Left ventricle myocardium inferior (tissue), 1 donor: ENCODE measurements at regions not wholly inside any gene's neighbourhood (a gene's known extent, or its start where the extent isn't known, plus 50 kb on each side); places are given as distances from the start of the nearest gene placed in this dataset.

Experiments used
- DNase-seq: peaks from one replicate; pipeline ENCODE4 v3.0.0-alpha.2; 2020
- H3K27ac ChIP-seq: fragments of 200-600 bp; replicated peaks from 2 replicates; pipeline ENCODE4 v1.8.0; 2021
- H3K27me3 ChIP-seq: fragments of 200-600 bp; 2 replicates; pipeline ENCODE4 v1.8.0; 2021; ENCODE audit warnings: low read depth
- H3K36me3 ChIP-seq: fragments of 200-600 bp; 2 replicates; pipeline ENCODE4 v1.8.0; 2021
- H3K4me1 ChIP-seq: fragments of 200-600 bp; 2 replicates; pipeline ENCODE4 v1.8.0; 2021
- H3K4me3 ChIP-seq: fragments of 200-600 bp; 2 replicates; pipeline ENCODE4 v1.8.0; 2021; ENCODE audit warnings: mild to moderate bottlenecking, moderate library complexity
- H3K9me3 ChIP-seq: fragments of 200-600 bp; replicated peaks from 2 replicates; pipeline ENCODE4 v1.8.0; 2021
- CTCF ChIP-seq: fragments of 200-600 bp; IDR thresholded peaks from 2 replicates; pipeline ENCODE4 v1.8.0; 2021; ENCODE audit warnings: antibody characterized with exemption, mild to moderate bottlenecking, borderline replicate concordance
- intact Hi-C: fragments of 100-400 bp; cut with micrococcal nuclease; formaldehyde crosslinking; loops from one replicate; pipeline ENCODE4 v1.11.0; 2022
- donor health status: DM: no; HTN: yes; CAD: no; lungs with severe emphysema.

GRCh38 chr10:28403090-28403489 lies 100.2 kb upstream of the MPP7 start:
- no peak for TF ChIP-seq CTCF
- H3K27ac ChIP-seq: no peak overlapping the region

GRCh38 chr10:28408237-28408777 lies 105.4 kb upstream of the MPP7 start:
- Histone ChIP-seq H3K4me1 (no peaks in the 10 kb centered on the region), H3K27ac (no peak overlapping the region), H3K4me3 (no peak overlapping the region), H3K27me3 (peaks cover 25% of the 10 kb centered on the region), H3K9me3 (peaks cover 7% of the 10 kb centered on the region), H3K36me3 (no peaks in the 10 kb centered on the region)
- no peak for TF ChIP-seq CTCF
- intact Hi-C loops: no loop called here
- DNase-seq: no peak

More at GRCh38 chr10:28403090-28403489, 100.2 kb upstream of the MPP7 start:
- H3K9me3 ChIP-seq: peaks cover 4% of the 10 kb centered on the region
- H3K4me3 ChIP-seq: no peak overlapping the region
- H3K4me1 ChIP-seq: no peaks in the 10 kb centered on the region
- intact Hi-C loops: no loop called here
- no peak for DNase-seq
- peaks cover 28% of the 10 kb centered on the region for H3K27me3 ChIP-seq
- no peaks in the 10 kb centered on the region for H3K36me3 ChIP-seq

GRCh38 chr10:28410420-28411135 lies 107.7 kb upstream of the MPP7 start:
- TF ChIP-seq CTCF: no peak
- H3K27me3 ChIP-seq: peaks cover 20% of the 10 kb centered on the region
- H3K9me3 ChIP-seq: peaks cover 8% of the 10 kb centered on the region
- intact Hi-C loops: no loop called here
- no peaks in the 10 kb centered on the region for H3K4me1 ChIP-seq
- H3K36me3 ChIP-seq: no peaks in the 10 kb centered on the region
- H3K4me3 ChIP-seq: no peak overlapping the region
- DNase-seq: no peak
- H3K27ac ChIP-seq: no peak overlapping the region

GRCh38 chr10:28411136-28411460 lies 108.2 kb upstream of the MPP7 start:
- H3K4me1 ChIP-seq: no peaks in the 10 kb centered on the region
- H3K27me3 ChIP-seq: peaks cover 20% of the 10 kb centered on the region
- no peak for TF ChIP-seq CTCF
- no peak for DNase-seq
- no peak overlapping the region for H3K4me3 ChIP-seq
- no peaks in the 10 kb centered on the region for H3K36me3 ChIP-seq
- H3K27ac ChIP-seq: no peak overlapping the region
- H3K9me3 ChIP-seq: peaks cover 8% of the 10 kb centered on the region
- intact Hi-C loops: no loop called here

- intact Hi-C loops: no loop called here
- TF ChIP-seq CTCF: no peak
- H3K4me3 ChIP-seq: no peak overlapping the region
- H3K36me3 ChIP-seq: no peaks in the 10 kb centered on the region
- peaks cover 8% of the 10 kb centered on the region for H3K9me3 ChIP-seq
- no peak for DNase-seq
- H3K27me3 ChIP-seq: peaks cover 20% of the 10 kb centered on the region
- H3K4me1 ChIP-seq: no peaks in the 10 kb centered on the region
- H3K27ac ChIP-seq: no peak overlapping the region
Measured at GRCh38 chr10:28411648-28412047, 108.8 kb upstream of the MPP7 start.
